ENCODE measurements at regions not wholly inside any gene's neighbourhood (a gene's known extent, or its start where the extent isn't known, plus 50 kb on each side); places are given as distances from the start of the nearest gene placed in this dataset.

GRCh38 chr5:114060866-114061265 lies 301.0 kb upstream of the KCNN2 start:
- H3K36me3 ChIP-seq: no peaks in the 10 kb centered on the region
- H3K4me2 ChIP-seq: no peak overlapping the region
- no peak overlapping the region for H3K27ac ChIP-seq
- H3K9me3 ChIP-seq (replicated peaks in 1 of 11): peaks cover 5 to 8% (median 7%) of the 10 kb centered on the region in 11 experiments; a peak in 21 of 22 replicates
- H3K27me3 ChIP-seq: 0 out of 22 replicates have a peak, but pooled peaks cover 0 to 2% (median 0%) of the 10 kb centered on the region in 11 experiments
- no peak overlapping the region for H3K4me3 ChIP-seq
- H3K4me1 ChIP-seq: peaks cover 0 to 8% (median 0%) of the 10 kb centered on the region in 10 experiments; a peak in 4 of 20 replicates
- no peaks in the 10 kb centered on the region for H4K20me1 ChIP-seq
- TF ChIP-seq Cebpa-rat (IDR thresholded peaks at IDR 0.05): no peak
- H3K9ac ChIP-seq: no peak overlapping the region

GRCh38 chr5:114062932-114063867 lies 298.7 kb upstream of the KCNN2 start:
- Histone ChIP-seq H3K27ac (no peak overlapping the region), H3K9me3 (replicated peaks in 1 of 11) (no peaks in the 10 kb centered on the region), H3K36me3 (no peaks in the 10 kb centered on the region), H3K4me1 (peaks cover 0 to 8% (median 0%) of the 10 kb centered on the region in 10 experiments; a peak in 4 of 20 replicates), H3K4me2 (no peak overlapping the region), H3K27me3 (no peaks in the 10 kb centered on the region), H4K20me1 (no peaks in the 10 kb centered on the region), H3K4me3 (no peak overlapping the region), H3K9ac (no peak overlapping the region)
- TF ChIP-seq Cebpa-rat (IDR thresholded peaks at IDR 0.05): no peak

- Histone ChIP-seq H3K4me2 (no peak overlapping the region), H3K4me1 (peaks cover 0 to 8% (median 0%) of the 10 kb centered on the region in 10 experiments; a peak in 4 of 20 replicates), H3K9ac (no peak overlapping the region), H4K20me1 (no peaks in the 10 kb centered on the region), H3K27me3 (no peaks in the 10 kb centered on the region), H3K36me3 (no peaks in the 10 kb centered on the region), H3K9me3 (replicated peaks in 1 of 11) (no peaks in the 10 kb centered on the region), H3K4me3 (no peak overlapping the region), H3K27ac (no peak overlapping the region)
- TF ChIP-seq Cebpa-rat (IDR thresholded peaks at IDR 0.05): no peak
Measured at GRCh38 chr5:114065912-114066311, 296.0 kb upstream of the KCNN2 start.

GRCh38 chr5:114070093-114070722 lies 291.7 kb upstream of the KCNN2 start:
- Histone ChIP-seq H3K9me3 (replicated peaks in 1 of 11) (no peaks in the 10 kb centered on the region), H3K36me3 (no peaks in the 10 kb centered on the region), H3K4me1 (peaks cover 0 to 2% (median 0%) of the 10 kb centered on the region in 10 experiments; a peak in 4 of 20 replicates), H3K4me2 (no peak overlapping the region), H4K20me1 (no peaks in the 10 kb centered on the region), H3K4me3 (no peak overlapping the region), H3K9ac (no peak overlapping the region), H3K27ac (no peak overlapping the region), H3K27me3 (no peaks in the 10 kb centered on the region)
- no peak for TF ChIP-seq Cebpa-rat (IDR thresholded peaks at IDR 0.05)

- Histone ChIP-seq H3K4me1 (no peaks in the 10 kb centered on the region), H3K36me3 (no peaks in the 10 kb centered on the region; a peak in 1 of 22 replicates), H3K27me3 (no peaks in the 10 kb centered on the region), H3K9me3 (replicated peaks in 1 of 11) (peaks cover 29 to 44% (median 35%) of the 10 kb centered on the region in 11 experiments), H3K4me3 (no peak overlapping the region), H3K4me2 (no peak overlapping the region), H4K20me1 (no peaks in the 10 kb centered on the region), H3K27ac (no peak overlapping the region), H3K9ac (no peak overlapping the region)
- no peak for TF ChIP-seq Cebpa-rat (IDR thresholded peaks at IDR 0.05)
Measured at GRCh38 chr5:114089259-114089658, 272.6 kb upstream of the KCNN2 start.

GRCh38 chr5:114097570-114097969 lies 264.3 kb upstream of the KCNN2 start:
- H3K27ac ChIP-seq: no peak overlapping the region
- H3K36me3 ChIP-seq: no peaks in the 10 kb centered on the region
- H3K4me1 ChIP-seq: no peaks in the 10 kb centered on the region
- H3K27me3 ChIP-seq: no peaks in the 10 kb centered on the region
- no peak for TF ChIP-seq Cebpa-rat (IDR thresholded peaks at IDR 0.05)
- no peak overlapping the region for H3K4me2 ChIP-seq
- no peak overlapping the region for H3K9ac ChIP-seq
- no peaks in the 10 kb centered on the region for H4K20me1 ChIP-seq
- no peak overlapping the region for H3K4me3 ChIP-seq
- H3K9me3 ChIP-seq (replicated peaks in 1 of 11): peaks cover 10 to 17% (median 13%) of the 10 kb centered on the region in 11 experiments

- H3K9me3 ChIP-seq (replicated peaks in 1 of 11): peaks cover 0 to 2% (median 0%) of the 10 kb centered on the region in 11 experiments; a peak in 4 of 22 replicates
- H3K36me3 ChIP-seq: no peaks in the 10 kb centered on the region
- H3K4me3 ChIP-seq: no peak overlapping the region
- H3K9ac ChIP-seq: no peak overlapping the region
- no peak for TF ChIP-seq Cebpa-rat (IDR thresholded peaks at IDR 0.05)
- H4K20me1 ChIP-seq: no peaks in the 10 kb centered on the region
- no peak overlapping the region for H3K4me2 ChIP-seq
- no peaks in the 10 kb centered on the region for H3K27me3 ChIP-seq
- no peaks in the 10 kb centered on the region for H3K4me1 ChIP-seq
- H3K27ac ChIP-seq: no peak overlapping the region
Measured at GRCh38 chr5:114099161-114099560, 262.7 kb upstream of the KCNN2 start.

- Histone ChIP-seq H3K27ac (no peak overlapping the region), H3K9ac (no peak overlapping the region), H3K4me3 (no peak overlapping the region), H4K20me1 (no peaks in the 10 kb centered on the region), H3K27me3 (no peaks in the 10 kb centered on the region), H3K4me1 (no peaks in the 10 kb centered on the region), H3K9me3 (replicated peaks in 1 of 11) (no peaks in the 10 kb centered on the region), H3K4me2 (no peak overlapping the region), H3K36me3 (no peaks in the 10 kb centered on the region)
- TF ChIP-seq Cebpa-rat (IDR thresholded peaks at IDR 0.05): no peak
Measured at GRCh38 chr5:114101153-114101552, 260.7 kb upstream of the KCNN2 start.

GRCh38 chr5:114113604-114114003 lies 248.3 kb upstream of the KCNN2 start:
- Histone ChIP-seq H3K4me3 (no peak overlapping the region), H3K9ac (no peak overlapping the region)

More at GRCh38 chr5:114113604-114114003, 248.3 kb upstream of the KCNN2 start:
- H3K36me3 ChIP-seq: no peaks in the 10 kb centered on the region
- H3K9me3 ChIP-seq (replicated peaks in 1 of 11): no peaks in the 10 kb centered on the region
- no peaks in the 10 kb centered on the region for H3K4me1 ChIP-seq
- H3K27me3 ChIP-seq: no peaks in the 10 kb centered on the region
- no peak overlapping the region for H3K27ac ChIP-seq
- no peak for TF ChIP-seq Cebpa-rat (IDR thresholded peaks at IDR 0.05)
- H3K4me2 ChIP-seq: no peak overlapping the region
- H4K20me1 ChIP-seq: no peaks in the 10 kb centered on the region

Measured in BLaER1 treated with 17β-estradiol and CSF1 and Interleukin-3, amounts not matched to agents 10 nM and 100 nM (cell line).